ENCODE measurements at regions not wholly inside any gene's neighbourhood (a gene's known extent, or its start where the extent isn't known, plus 50 kb on each side); places are given as distances from the start of the nearest gene placed in this dataset.
"Not testable (repeated sequence)": the region's sequence is repeated elsewhere in the genome, so short reads cannot be mapped to it uniquely, and the experiment has no call there.

DNA sequence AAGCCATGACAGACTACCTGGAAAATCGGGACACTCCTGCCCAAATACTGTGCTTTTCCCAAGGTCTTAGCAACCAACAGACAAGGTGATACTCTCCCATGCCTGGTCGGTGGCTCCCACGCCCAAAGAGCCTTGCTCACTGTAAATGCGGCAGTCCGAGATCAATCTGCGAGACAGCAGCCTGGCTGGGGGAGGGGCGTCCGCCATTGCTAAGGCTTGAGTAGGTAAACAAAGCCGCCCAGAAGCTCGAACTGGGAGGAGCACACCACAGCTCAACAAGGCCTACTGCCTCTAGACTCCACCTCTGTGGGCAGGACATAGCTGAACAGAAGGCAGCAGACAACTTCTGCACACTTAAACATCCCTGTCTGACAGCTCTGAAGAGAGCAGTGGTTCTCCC, 272.1 kb upstream of the CCNG1 start:
- H3K4me3 ChIP-seq: no peak overlapping the region
- no peak overlapping the region for H3K4me2 ChIP-seq
- POLR2A ChIA-PET: no interaction called here
- no peaks in the 10 kb centered on the region for H3K9me3 ChIP-seq
- no peak overlapping the region for H3K27ac ChIP-seq
- DNase-seq (ENCODE audit: low read depth in 1 of 2, low spot score in 1 of 2) (no peak), ATAC-seq (no peak), FAIRE-seq (no peak)
- TF ChIP-seq MAZ (IDR thresholded peaks at IDR 0.05; ENCODE audit: borderline replicate concordance, low read depth, low read length) (no peak), TFCP2L1 (CRISPR knock-in tag; IDR thresholded peaks at IDR 0.05) (no peak), POLR2AphosphoS2 (conservative IDR thresholded peaks at IDR 0.05; ENCODE audit: low read length) (no peak), SMC3 (IDR thresholded peaks at IDR 0.05) (no peak), HEYL (CRISPR knock-in tag; IDR thresholded peaks at IDR 0.05) (no peak), ZFP36 (IDR thresholded peaks at IDR 0.05; ENCODE audit: borderline replicate concordance, partially characterized antibody) (no peak), NFE2L2 (conservative IDR thresholded peaks at IDR 0.05; ENCODE audit: low read length) (no peak), HDAC2 (IDR thresholded peaks at IDR 0.05) (no peak), MYC (IDR thresholded peaks at IDR 0.05; ENCODE audit: borderline replicate concordance, low read length) (no peak)
- TF ChIP-seq, protein P1, sequence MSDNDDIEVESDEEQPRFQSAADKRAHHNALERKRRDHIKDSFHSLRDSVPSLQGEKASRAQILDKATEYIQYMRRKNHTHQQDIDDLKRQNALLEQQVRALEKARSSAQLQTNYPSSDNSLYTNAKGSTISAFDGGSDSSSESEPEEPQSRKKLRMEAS (IDR thresholded peaks at IDR 0.05): no peak
- TF ChIP-seq, protein P2, sequence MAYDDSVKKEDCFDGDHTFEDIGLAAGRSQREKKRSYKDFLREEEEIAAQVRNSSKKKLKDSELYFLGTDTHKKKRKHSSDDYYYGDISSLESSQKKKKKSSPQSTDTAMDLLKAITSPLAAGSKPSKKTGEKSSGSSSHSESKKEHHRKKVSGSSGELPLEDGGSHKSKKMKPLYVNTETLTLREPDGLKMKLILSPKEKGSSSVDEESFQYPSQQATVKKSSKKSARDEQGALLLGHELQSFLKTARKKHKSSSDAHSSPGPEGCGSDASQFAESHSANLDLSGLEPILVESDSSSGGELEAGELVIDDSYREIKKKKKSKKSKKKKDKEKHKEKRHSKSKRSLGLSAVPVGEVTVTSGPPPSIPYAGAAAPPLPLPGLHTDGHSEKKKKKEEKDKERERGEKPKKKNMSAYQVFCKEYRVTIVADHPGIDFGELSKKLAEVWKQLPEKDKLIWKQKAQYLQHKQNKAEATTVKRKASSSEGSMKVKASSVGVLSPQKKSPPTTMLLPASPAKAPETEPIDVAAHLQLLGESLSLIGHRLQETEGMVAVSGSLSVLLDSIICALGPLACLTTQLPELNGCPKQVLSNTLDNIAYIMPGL (CRISPR knock-in tag; IDR thresholded peaks at IDR 0.05; ENCODE audit: borderline replicate concordance): no peak
- TF ChIP-seq, protein P3, sequence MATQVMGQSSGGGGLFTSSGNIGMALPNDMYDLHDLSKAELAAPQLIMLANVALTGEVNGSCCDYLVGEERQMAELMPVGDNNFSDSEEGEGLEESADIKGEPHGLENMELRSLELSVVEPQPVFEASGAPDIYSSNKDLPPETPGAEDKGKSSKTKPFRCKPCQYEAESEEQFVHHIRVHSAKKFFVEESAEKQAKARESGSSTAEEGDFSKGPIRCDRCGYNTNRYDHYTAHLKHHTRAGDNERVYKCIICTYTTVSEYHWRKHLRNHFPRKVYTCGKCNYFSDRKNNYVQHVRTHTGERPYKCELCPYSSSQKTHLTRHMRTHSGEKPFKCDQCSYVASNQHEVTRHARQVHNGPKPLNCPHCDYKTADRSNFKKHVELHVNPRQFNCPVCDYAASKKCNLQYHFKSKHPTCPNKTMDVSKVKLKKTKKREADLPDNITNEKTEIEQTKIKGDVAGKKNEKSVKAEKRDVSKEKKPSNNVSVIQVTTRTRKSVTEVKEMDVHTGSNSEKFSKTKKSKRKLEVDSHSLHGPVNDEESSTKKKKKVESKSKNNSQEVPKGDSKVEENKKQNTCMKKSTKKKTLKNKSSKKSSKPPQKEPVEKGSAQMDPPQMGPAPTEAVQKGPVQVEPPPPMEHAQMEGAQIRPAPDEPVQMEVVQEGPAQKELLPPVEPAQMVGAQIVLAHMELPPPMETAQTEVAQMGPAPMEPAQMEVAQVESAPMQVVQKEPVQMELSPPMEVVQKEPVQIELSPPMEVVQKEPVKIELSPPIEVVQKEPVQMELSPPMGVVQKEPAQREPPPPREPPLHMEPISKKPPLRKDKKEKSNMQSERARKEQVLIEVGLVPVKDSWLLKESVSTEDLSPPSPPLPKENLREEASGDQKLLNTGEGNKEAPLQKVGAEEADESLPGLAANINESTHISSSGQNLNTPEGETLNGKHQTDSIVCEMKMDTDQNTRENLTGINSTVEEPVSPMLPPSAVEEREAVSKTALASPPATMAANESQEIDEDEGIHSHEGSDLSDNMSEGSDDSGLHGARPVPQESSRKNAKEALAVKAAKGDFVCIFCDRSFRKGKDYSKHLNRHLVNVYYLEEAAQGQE (IDR thresholded peaks at IDR 0.05): no peak
- TF ChIP-seq, protein P4, sequence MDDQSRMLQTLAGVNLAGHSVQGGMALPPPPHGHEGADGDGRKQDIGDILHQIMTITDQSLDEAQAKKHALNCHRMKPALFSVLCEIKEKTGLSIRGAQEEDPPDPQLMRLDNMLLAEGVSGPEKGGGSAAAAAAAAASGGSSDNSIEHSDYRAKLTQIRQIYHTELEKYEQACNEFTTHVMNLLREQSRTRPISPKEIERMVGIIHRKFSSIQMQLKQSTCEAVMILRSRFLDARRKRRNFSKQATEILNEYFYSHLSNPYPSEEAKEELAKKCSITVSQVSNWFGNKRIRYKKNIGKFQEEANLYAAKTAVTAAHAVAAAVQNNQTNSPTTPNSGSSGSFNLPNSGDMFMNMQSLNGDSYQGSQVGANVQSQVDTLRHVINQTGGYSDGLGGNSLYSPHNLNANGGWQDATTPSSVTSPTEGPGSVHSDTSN (IDR thresholded peaks at IDR 0.05): no peak
- TF ChIP-seq, protein P5, sequence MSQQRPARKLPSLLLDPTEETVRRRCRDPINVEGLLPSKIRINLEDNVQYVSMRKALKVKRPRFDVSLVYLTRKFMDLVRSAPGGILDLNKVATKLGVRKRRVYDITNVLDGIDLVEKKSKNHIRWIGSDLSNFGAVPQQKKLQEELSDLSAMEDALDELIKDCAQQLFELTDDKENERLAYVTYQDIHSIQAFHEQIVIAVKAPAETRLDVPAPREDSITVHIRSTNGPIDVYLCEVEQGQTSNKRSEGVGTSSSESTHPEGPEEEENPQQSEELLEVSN (IDR thresholded peaks at IDR 0.05; ENCODE audit: borderline replicate concordance, low read depth): no peak
- WGBS (ENCODE audit: missing lambda C conversion rate): 31% methylated on average over 8 of the region's 10 CpGs
- H3K4me1 ChIP-seq: no peaks in the 10 kb centered on the region
- CTCF ChIA-PET: no interaction called here

DNA sequence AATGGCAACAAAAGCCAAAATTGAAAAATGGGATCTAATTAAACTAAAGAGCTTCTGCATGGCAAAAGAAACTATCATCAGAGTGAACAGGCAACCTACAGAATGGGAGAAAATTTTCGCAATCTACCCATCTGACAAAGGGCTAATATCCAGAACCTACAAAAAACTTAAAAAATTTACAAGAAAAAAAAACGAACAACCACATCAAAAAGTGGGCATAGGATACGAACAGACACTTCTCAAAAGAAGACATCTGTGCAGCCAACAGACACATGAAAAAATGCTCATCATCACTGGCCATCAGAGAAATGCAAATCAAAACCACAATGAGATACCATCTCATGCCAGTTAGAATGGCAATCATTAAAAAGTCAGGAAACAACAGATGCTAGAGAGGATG, 267.2 kb upstream of the CCNG1 start:
- FAIRE-seq: not testable (repeated sequence)

DNA sequence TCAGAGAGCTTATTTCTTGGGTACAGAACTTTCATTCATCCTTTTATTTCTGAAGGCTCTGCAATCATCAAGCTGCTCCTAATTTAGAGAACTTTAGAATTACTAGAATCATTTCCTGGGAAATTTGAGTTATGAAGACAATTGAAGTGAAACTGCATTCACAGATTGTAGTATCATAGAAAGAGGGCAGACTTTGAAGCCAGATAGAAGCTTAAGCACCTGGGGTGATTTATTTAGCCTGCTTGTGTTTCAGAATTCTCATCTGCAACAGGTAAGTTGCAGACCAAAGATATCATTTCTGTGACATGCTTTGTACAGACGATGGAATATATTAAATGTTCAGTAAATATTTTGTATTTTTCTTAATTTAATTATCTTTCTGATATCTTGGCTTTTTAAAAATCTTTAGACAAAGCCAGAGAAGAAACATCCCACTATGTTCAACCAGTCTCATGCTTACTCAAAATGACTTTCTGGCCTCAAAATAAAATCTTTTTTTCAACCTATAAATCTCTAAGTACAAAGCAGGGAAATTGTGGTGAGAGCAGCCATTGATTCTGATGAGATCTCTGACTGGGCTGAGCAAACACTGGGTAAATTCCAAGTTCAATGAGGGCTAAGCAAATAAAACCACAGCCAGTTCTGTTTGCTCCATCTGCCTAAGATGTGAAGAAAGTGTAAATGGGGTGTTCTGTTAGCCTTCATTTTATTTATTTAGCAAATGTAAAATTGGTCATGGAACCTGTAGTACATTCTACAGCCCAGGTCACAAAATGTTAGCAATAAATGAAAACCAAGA, 264.7 kb upstream of the CCNG1 start:
- ATAC-seq (no peak), DNase-seq (ENCODE audit: low read depth in 1 of 2, low spot score in 1 of 2) (no peak)

More for the DNA sequence above, 267.2 kb upstream of the CCNG1 start:
- H3K4me1 ChIP-seq; CTCF ChIA-PET; H3K9me3 ChIP-seq; H3K27ac ChIP-seq; POLR2A ChIA-PET; DNase-seq (ENCODE audit: low read depth in 1 of 2, low spot score in 1 of 2); H3K4me3 ChIP-seq; ATAC-seq; H3K4me2 ChIP-seq: not testable (repeated sequence)
- 2% methylated on average over 3 of the region's 3 CpGs for WGBS (ENCODE audit: missing lambda C conversion rate)

More for the DNA sequence above, 264.7 kb upstream of the CCNG1 start:
- ChIA-PET POLR2A (no interaction called here), CTCF (no interaction called here)
- TF ChIP-seq BHLHE40 (IDR thresholded peaks at IDR 0.05; ENCODE audit: low read depth, low read length) (no peak), CBX8 (IDR thresholded peaks at IDR 0.05) (no peak), ZFP36 (IDR thresholded peaks at IDR 0.05; ENCODE audit: borderline replicate concordance, partially characterized antibody) (no peak), RAD21 (conservative IDR thresholded peaks at IDR 0.05 in 1 of 2, IDR thresholded peaks at IDR 0.05 in 1 of 2) (no peak)
- Histone ChIP-seq H3K27ac (no peak overlapping the region), H3K9me3 (no peaks in the 10 kb centered on the region), H3K4me1 (no peaks in the 10 kb centered on the region), H3K4me3 (no peak overlapping the region), H3K4me2 (no peak overlapping the region)
- FAIRE-seq: no peak
- 2% methylated on average over 1 of the region's 1 CpG for WGBS (ENCODE audit: missing lambda C conversion rate)
